GM18502 (cell line): ENCODE measurements at regions not wholly inside any gene's neighbourhood (a gene's known extent, or its start where the extent isn't known, plus 50 kb on each side); places are given as distances from the start of the nearest gene placed in this dataset.
"Not testable (repeated sequence)": the region's sequence is repeated elsewhere in the genome, so short reads cannot be mapped to it uniquely, and the experiment has no call there.

Source experiments
- ATAC-seq: cut with Tn5 transposase; IDR thresholded peaks from one replicate; pipeline ENCODE4 v1.9.1; 2021; ENCODE audit warnings: mild to moderate bottlenecking; ENCODE audit not compliant: unreplicated experiment, poor library complexity

DNA sequence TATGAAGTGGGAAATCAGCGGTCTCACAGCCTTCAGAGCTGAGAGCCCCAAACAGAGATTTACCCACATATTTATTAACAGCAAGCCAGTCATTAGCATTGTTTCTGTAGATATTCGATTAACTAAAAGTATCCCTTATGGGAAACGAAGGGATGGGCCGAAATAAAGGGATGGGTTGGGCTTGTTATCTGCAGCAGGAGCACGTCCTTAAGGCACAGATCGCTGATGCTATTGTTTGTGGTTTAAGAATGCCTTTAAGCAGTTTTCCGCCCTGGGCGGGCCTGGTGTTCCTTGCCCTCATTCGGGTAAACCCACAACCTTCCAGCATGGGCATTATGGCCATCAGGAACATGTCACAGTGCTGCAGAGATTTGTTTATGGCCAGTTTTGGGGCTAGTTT, 580.3 kb upstream of the CHD1 start:
- not testable (repeated sequence) for ATAC-seq

DNA sequence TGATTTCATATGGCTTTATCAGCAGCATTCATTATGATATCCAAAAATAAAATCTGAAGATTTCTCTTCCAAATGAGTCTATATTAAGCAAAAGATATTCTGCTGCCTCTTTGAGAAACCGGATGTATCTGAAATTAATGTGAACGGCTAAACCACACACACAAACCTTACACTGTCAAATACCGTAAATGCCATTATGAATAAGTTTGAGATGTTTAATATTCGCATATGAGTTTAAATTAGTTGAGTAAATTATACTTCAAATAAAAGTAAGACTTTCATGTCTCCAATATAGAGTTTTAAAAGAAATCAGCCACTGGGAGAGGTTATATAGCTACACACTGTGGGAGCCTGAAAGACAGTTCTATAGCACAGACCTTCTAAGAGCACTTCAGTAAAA, 566.6 kb upstream of the CHD1 start:
- not testable (repeated sequence) for ATAC-seq

GRCh38 chr5:99478450-99478849, 549.6 kb upstream of the CHD1 start:
- not testable (repeated sequence) for ATAC-seq

DNA sequence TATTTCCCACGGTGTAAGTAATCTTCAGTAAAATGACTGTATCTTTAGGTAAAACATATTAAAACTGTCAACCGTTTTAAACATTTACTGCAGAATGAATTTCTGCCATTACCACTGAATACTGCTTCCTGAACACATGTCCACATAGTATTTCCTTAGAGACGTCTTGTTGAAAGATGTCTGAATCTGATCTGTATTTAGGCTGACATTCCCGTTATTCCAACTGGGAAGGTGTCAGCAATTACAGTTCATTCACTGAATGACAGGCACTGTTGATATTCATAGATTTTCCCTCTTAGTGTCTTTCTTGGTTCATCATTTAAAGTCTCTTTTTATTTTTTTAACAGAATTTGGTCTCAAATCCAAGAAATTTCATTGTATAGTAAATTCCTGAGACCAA, 544.5 kb upstream of the CHD1 start:
- ATAC-seq = not testable (repeated sequence)

GRCh38 chr5:99471726-99472125, 542.9 kb upstream of the CHD1 start:
- not testable (repeated sequence) for ATAC-seq

DNA sequence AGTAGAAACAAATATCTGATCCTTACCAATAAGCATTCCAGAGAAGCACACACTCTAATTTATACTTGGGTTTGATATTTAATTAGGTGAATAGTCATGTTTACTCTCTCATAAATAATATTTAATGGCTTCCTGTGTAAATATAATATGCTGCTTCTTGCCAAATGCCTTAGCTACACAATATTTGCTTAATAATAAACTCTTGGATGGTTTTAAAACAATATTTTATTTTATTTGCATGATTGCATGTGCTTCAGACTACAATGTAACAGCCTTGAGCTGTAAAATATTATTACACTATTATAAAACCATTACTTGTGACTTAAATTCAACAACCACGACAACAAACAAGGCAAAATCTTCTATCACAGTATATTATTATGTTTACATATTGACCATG, 542.4 kb upstream of the CHD1 start:
- ATAC-seq = not testable (repeated sequence)

- not testable (repeated sequence) for ATAC-seq
These were observed 541.8 kb upstream of the CHD1 start for GRCh38 chr5:99470636-99471035.

- no peak for ATAC-seq
These were observed 531.9 kb upstream of the CHD1 start for GRCh38 chr5:99460701-99461100.

- no peak for ATAC-seq
These were observed 524.4 kb upstream of the CHD1 start for GRCh38 chr5:99453196-99453595.

GRCh38 chr5:99449786-99450185, 521.0 kb upstream of the CHD1 start:
- no peak for ATAC-seq

- ATAC-seq = no peak
These were observed 517.0 kb upstream of the CHD1 start for GRCh38 chr5:99445805-99446204.

DNA sequence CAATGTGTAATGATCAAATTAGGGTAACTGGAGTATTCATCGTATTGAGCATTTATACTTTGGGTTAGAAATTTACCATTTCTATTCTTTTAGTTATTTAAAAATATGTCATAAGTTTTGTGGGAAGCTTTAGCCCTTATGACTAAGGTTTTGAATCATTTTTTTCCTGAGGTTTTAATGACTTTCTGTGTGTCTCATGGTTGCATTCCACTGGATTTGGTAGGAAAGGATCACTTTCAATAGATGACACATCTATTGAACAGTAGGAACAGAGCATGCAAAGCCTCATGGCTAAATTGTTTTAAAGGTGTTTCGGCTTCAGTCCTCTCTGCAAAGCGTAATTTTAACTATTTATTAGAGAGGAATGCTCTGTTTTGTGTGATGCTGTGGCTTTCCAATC, 512.4 kb upstream of the CHD1 start:
- ATAC-seq = no peak

- no peak for ATAC-seq
These were observed 509.8 kb upstream of the CHD1 start for GRCh38 chr5:99438619-99439018.

GRCh38 chr5:99437986-99438385, 509.2 kb upstream of the CHD1 start:
- ATAC-seq = no peak

DNA sequence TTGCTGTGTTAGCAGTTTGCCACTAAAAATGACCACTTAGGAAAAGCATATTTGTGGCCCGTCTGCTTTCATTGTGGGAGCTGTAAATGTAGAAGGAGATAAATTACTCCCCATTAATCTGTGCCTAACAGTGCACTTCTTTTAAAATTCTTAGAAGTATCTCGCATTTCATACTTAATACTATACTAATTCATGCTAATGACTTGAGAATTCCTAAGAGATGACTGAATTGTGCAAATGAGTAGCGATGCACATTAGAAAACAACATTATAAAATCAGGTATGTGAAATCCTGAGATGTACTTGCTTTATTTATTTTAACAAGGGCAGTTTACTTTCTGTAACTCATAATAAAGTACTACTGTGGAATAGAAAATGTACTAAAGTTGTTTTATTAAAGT, 494.6 kb upstream of the CHD1 start:
- ATAC-seq = not testable (repeated sequence)

GRCh38 chr5:99418640-99419039, 489.8 kb upstream of the CHD1 start:
- not testable (repeated sequence) for ATAC-seq

DNA sequence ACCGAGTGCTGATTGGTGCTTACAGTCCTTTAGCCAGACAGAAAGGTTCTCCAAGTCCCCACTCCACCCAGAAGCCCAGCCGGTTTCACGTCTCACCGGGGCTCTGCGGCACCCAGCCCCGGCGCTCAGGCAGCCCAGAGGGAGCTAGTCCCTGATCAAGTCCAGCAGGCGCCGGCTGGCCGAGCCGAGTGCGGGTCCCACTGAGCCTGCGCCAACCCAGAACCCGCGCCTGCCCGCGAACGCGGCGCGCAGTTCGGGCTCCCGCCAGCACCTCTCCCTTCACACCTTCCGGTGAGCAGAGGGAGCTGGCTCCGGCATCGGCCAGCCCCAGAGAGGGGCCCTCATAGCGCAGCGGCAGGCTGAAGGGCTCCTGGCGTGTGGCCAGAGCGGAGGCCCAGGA, 481.6 kb upstream of the CHD1 start:
- not testable (repeated sequence) for ATAC-seq

DNA sequence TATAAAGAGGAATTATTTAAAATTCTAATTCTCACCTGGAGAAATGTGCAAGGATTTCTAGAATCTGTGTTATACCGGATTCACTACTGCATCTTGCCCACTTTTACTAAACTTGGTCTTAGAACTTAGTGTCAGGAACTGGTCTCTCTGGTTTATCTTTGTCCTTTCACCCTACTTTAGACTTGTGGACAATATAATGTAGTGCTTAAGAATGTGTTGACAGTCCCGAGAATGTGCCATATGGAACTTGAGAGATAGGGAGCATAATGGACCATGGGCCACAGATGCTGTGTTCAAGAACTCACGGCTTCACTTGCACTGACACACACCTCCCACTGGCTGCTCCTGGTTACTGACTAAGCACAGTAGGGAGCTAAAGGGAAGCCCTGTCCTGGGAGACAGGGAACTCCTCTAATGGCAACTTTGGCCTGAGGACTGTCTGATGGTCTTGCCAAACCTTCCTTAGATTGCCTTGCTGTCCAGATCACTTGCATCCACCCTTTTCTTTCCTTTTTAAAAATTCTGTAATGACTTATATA, 476.0 kb upstream of the CHD1 start:
- ATAC-seq = not testable (repeated sequence)

GRCh38 chr5:99400571-99400970, 471.8 kb upstream of the CHD1 start:
- not testable (repeated sequence) for ATAC-seq

- ATAC-seq = no peak
These were observed 470.2 kb upstream of the CHD1 start for GRCh38 chr5:99398976-99399375.

DNA sequence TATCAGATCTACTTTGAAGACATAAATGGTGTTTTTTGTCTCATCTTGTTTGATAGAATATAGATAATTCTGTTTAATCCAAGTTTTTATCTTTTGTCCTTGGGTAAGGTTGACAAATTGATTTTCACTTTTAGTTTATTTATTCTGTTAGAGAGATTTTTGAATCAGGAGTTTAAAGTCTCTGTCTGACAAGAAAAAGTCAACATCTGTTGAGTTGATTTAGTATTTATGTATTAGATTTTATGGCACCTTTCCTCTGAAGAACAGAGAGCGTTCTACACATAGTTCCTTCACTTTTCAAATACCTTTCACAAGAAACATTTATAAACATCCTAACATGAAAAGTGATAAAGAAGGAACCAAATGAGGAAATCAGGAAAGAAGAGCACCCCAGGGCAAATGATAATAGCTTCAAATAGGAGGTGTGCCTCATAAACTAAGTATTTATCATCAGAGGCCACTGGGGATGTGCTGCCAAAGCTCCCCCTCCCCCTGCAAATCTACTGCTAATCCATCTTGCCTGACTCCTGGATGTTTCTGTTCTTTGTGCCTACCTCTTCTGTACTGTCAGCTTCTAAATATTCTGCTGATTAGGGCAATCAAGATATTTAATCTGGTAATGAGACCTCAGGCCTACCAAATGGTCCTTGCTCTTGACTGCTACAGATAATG, 457.7 kb upstream of the CHD1 start:
- no peak for ATAC-seq

DNA sequence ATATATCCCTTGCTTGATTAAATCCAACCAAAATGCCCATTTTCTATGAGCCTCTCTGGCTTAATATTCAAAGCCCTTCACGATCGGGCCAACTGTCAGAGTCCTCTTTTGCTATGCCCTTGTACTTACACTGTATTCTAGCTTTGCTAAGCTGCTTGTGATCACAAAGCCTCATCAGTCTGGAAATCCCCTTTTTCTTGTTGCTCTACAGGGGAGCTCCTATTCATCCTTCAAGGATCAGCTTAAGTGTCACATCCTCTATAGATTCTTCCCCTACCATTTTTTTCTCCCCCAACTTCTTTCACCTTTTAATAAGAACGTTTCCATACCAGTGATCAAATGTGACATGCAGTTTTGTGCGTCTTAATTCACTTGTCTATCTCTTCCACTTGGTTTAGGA, 450.4 kb upstream of the CHD1 start:
- ATAC-seq = no peak
